ENCODE measurements at regions not wholly inside any gene's neighbourhood (a gene's known extent, or its start where the extent isn't known, plus 50 kb on each side); places are given as distances from the start of the nearest gene placed in this dataset.

DNA sequence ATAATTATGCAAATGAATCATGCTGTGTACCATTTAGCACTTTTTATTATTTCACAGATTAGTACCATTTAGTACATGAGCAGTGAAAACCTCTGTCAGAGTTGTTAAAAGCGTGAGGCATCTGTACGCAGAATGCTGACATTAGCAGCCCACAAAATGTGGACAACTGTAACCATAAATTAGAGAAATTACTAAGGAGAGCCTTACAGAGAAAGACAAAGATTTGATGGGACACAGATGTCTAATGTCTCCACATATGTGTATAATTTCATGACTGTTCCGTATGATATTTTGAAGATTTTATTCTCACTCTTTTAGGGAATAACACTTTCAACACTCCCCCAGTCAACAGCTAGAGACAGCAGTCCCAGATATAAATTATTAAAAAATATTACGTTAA, 414.0 kb upstream of the ANKRD30A start:
- intact Hi-C loops (cut with micrococcal nuclease): no loop called here

DNA sequence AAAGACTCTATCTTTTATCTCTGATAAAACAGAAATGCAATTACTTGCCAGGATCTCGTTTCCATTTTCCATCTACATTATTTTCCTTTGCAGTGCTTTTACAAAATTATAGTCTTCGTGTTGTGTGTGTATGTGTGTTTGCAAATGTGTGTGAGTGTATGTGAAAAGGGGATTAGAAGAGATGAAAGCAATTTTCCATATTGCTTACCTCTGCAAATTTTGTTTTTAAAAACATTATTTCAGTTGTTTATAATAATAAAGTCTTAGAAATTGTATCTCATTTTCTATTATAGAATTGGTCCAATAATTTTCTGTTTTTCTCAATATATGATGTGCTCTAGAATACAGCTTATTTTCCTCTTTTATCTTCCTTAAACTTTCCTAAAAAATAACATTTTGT, 421.3 kb upstream of the ANKRD30A start:
- Mint-ChIP-seq H3K4me3 (no peak overlapping the region), H3K4me1 (ENCODE audit: low read depth) (no peaks in the 10 kb centered on the region), H3K9me3 (peaks cover 2% of the 10 kb centered on the region), H3K36me3 (no peaks in the 10 kb centered on the region), H3K27me3 (no peaks in the 10 kb centered on the region), H3K27ac (no peak overlapping the region)
- ChIA-PET POLR2A (no interaction called here), CTCF (no interaction called here)
- intact Hi-C loops (cut with micrococcal nuclease): no loop called here
- no peak for DNase-seq

More for the DNA sequence above, 414.0 kb upstream of the ANKRD30A start:
- CTCF ChIA-PET: no interaction called here
- no peak for DNase-seq
- Mint-ChIP-seq H3K4me3 (no peak overlapping the region), H3K36me3 (no peaks in the 10 kb centered on the region), H3K9me3 (no peaks in the 10 kb centered on the region), H3K27ac (no peak overlapping the region), H3K27me3 (no peaks in the 10 kb centered on the region), H3K4me1 (ENCODE audit: low read depth) (no peaks in the 10 kb centered on the region)
- POLR2A ChIA-PET: no interaction called here

DNA sequence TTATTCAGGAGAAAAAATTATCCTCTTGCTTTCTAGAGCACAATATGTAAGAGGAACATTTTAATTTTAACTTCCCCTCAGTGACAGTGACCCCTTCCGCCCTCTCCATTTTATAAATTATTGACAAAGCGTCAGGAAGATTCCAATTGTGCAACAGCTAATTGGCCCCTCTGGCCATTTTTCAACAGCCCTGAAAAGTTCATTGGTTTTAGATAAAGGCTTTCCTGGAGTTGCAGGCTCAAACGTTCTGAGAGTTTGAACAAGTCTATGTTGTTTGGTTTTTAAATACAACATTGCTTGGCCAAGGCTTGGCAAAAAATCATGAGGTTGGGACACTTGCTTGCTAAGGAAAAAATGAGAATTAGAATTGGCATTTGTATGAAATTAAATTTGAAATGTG, 422.2 kb upstream of the ANKRD30A start:
- Mint-ChIP-seq H3K36me3 (no peaks in the 10 kb centered on the region), H3K27me3 (no peaks in the 10 kb centered on the region), H3K4me1 (ENCODE audit: low read depth) (no peaks in the 10 kb centered on the region), H3K27ac (no peak overlapping the region), H3K4me3 (no peak overlapping the region), H3K9me3 (peaks cover 2% of the 10 kb centered on the region)
- intact Hi-C loops (cut with micrococcal nuclease): no loop called here
- POLR2A ChIA-PET: no interaction called here
- no peak for DNase-seq
- CTCF ChIA-PET: no interaction called here

DNA sequence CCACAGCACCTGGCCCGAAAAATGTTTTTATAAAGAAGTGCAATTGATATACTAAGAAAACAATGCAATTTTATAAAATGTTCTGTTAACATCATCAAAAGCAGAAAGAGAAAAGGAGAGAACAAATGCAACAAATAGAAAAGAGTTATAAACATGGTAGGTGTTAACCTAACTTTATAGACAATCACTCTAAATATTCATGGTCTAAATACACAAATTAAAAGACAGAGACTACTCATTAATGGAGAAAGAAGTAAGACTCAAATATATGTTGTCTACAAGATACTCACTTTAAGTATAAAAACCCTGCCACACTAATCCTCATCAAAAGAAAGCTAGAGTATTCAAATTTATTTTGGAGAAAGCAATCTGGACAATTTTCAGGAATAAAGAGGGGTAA, 425.3 kb upstream of the ANKRD30A start:
- CTCF ChIA-PET: no interaction called here
- DNase-seq: no peak
- H3K9me3 Mint-ChIP-seq: peaks cover 8% of the 10 kb centered on the region

DNA sequence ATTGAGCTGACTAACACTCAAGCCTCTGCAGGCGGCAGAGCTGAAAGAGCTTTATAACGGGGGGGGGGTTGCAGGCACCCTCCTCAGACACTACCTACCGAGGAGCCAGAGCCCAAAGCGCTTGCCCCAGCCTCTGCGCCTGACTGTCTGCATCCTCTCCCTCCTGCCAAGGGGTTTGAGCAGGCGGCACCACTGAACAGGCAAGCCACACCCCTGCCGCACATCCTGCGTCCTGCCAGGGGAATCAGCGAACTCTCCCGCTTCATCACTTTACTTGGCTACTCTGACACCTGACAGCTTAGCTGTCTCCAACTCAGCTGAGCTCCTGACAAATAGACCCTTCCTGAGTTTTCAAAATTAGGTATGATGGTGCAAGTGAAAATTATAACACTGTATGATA, 432.6 kb upstream of the ANKRD30A start:
- intact Hi-C loops (cut with micrococcal nuclease): no loop called here
- no peaks in the 10 kb centered on the region for H3K36me3 Mint-ChIP-seq
- no peak for DNase-seq
- no peak overlapping the region for H3K27ac Mint-ChIP-seq
- ChIA-PET CTCF (no interaction called here), POLR2A (no interaction called here)
- no peaks in the 10 kb centered on the region for H3K4me1 Mint-ChIP-seq (ENCODE audit: low read depth)
- H3K4me3 Mint-ChIP-seq: no peak overlapping the region
- peaks cover 10% of the 10 kb centered on the region for H3K9me3 Mint-ChIP-seq
- H3K27me3 Mint-ChIP-seq: no peaks in the 10 kb centered on the region

More for the DNA sequence above, 425.3 kb upstream of the ANKRD30A start:
- intact Hi-C loops (cut with micrococcal nuclease): no loop called here
- POLR2A ChIA-PET: no interaction called here
- Mint-ChIP-seq H3K36me3 (no peaks in the 10 kb centered on the region), H3K27me3 (no peaks in the 10 kb centered on the region), H3K4me3 (no peak overlapping the region), H3K27ac (no peak overlapping the region), H3K4me1 (ENCODE audit: low read depth) (no peaks in the 10 kb centered on the region)

DNA sequence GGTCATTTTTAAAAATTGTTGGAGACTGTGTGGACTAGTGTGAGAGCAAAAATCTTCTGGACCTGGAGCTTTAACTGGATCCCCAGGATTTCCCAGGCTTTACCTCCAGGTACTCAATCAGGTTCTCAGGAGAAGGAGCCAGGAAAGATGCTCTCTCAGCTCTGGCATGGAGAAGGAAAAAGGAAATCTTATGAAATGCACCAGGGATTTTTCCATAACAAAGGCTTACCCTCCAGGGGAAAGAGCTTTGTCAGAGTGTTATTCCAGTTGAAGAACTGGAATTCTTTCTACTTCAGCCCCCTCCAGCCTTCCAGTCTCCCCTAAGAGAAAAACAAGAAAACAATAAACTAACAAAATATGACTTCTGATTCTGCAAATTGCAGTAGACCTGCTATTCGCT, 436.7 kb upstream of the ANKRD30A start:
- Mint-ChIP-seq H3K27me3 (no peaks in the 10 kb centered on the region), H3K4me1 (ENCODE audit: low read depth) (no peaks in the 10 kb centered on the region), H3K4me3 (no peak overlapping the region), H3K9me3 (peaks cover 6% of the 10 kb centered on the region), H3K36me3 (no peaks in the 10 kb centered on the region), H3K27ac (no peak overlapping the region)
- CTCF ChIA-PET: interaction anchor here (0.7 kb wide), 1 partner anchor 425 kb away, joined by 3 read pairs; no protein-coding TSS in a partner anchor
- POLR2A ChIA-PET: no interaction called here
- intact Hi-C loops (cut with micrococcal nuclease): no loop called here
- no peak for DNase-seq

DNA sequence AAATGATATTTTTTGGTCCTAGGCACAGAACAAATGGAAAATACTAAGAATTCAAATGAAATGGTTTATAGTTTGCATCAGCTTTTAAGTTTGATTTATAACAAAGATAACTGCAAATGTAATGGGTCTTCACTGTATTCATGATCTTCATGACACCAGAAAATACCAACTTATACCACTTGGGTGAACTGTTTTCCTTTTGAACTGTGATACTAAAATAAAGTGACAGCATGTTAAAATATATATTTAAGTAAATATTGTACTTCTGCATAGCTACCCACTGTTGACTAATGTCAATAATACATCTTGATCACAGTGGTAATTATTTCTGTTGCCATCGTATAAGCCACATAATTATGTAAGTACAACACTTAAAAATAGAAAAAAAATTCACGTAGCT, 442.0 kb upstream of the ANKRD30A start:
- Mint-ChIP-seq H3K27me3 (no peaks in the 10 kb centered on the region), H3K36me3 (no peaks in the 10 kb centered on the region), H3K9me3 (peaks cover 4% of the 10 kb centered on the region), H3K27ac (no peak overlapping the region), H3K4me3 (no peak overlapping the region), H3K4me1 (ENCODE audit: low read depth) (no peaks in the 10 kb centered on the region)
- intact Hi-C loops (cut with micrococcal nuclease): no loop called here
- ChIA-PET CTCF (no interaction called here), POLR2A (no interaction called here)
- DNase-seq: no peak

DNA sequence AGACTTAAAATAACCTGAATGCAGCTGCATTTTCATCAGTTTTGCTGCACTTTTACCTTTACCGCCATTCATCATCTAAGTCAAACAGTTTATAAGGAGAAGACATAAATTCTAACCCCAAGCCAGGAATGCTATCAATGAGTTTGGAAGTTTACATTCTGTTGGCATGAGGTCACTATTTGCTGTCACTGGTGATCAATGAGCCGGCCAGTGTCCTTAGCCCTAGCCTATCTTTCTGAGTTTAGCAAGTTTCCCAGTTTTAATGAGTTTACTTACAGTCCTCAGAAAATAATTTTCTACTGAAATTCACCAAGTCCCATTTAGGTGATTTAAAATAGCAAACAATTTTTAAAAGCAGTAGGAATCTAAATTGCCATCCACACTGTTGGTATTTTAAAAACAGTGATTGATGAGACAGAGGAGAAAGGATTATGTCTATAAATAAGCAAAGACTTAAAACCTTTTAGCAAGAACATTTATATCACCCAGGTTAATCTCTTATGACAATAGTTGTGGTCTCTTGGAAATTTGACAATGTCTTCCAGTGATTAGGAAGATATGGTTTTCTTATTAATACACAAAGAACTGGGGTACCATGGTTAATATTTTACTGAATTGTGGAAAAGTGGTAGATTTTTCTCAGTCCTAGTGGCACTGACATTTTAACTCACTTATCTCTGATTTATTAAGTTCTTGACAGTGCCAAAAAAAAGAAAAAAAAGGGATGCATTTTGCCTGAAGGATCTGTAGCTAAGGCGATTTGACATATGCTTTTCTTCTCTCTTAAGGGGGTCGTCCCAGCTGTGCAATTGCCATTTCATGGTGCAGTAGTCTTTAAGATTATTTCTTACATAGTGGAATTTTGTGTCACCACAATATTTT, 443.4 kb upstream of the ANKRD30A start:
- Mint-ChIP-seq H3K4me1 (ENCODE audit: low read depth) (no peaks in the 10 kb centered on the region), H3K27ac (no peak overlapping the region), H3K27me3 (no peaks in the 10 kb centered on the region), H3K9me3 (no peaks in the 10 kb centered on the region), H3K36me3 (no peaks in the 10 kb centered on the region), H3K4me3 (no peak overlapping the region)
- CTCF ChIA-PET: no interaction called here
- intact Hi-C loops (cut with micrococcal nuclease): no loop called here
- POLR2A ChIA-PET: no interaction called here
- no peak for DNase-seq

DNA sequence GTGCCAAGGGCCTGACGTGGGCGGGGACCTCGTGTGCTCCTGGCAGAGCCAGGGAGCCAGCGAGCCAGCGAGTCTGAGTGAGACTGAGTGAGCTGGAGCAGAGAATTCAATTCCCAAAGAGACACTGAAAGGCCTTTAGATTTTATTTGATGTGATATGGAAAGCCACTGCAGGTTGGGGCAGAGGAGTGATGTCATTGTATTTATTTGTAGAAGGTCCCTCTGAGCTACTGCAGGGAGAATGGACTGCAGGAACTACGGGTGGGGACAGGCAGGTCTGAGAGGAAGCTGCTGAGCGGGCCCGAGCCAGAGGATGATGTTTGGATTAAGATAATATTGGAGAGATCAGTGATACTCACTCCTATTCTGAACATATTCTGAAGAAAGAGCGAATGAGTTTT, 445.8 kb upstream of the ANKRD30A start:
- POLR2A ChIA-PET: no interaction called here
- intact Hi-C loops (cut with micrococcal nuclease): no loop called here
- no peak overlapping the region for H3K4me3 Mint-ChIP-seq
- no peak overlapping the region for H3K27ac Mint-ChIP-seq
- no peaks in the 10 kb centered on the region for H3K27me3 Mint-ChIP-seq
- CTCF ChIA-PET: no interaction called here
- DNase-seq: no peak
- no peaks in the 10 kb centered on the region for H3K36me3 Mint-ChIP-seq
- H3K4me1 Mint-ChIP-seq (ENCODE audit: low read depth): no peaks in the 10 kb centered on the region
- H3K9me3 Mint-ChIP-seq: peaks cover 3% of the 10 kb centered on the region

DNA sequence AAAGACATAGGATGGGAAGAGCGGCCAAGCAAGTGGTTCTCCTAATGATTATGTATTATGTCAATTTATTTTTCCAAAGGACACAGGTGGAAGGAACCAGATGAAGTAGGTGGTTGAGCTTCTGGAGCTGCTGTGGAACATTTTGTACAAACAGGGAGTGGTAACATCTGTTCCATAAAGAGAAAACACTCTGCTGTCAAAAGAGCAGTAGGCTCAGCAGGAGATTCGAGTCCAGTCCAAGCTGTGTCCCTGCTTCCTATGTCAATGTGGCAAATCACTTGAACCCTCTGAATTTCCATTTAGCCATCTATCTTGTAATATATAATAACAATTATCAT, 448.0 kb upstream of the ANKRD30A start:
- Mint-ChIP-seq H3K4me3 (no peak overlapping the region), H3K9me3 (peaks cover 3% of the 10 kb centered on the region)

DNA sequence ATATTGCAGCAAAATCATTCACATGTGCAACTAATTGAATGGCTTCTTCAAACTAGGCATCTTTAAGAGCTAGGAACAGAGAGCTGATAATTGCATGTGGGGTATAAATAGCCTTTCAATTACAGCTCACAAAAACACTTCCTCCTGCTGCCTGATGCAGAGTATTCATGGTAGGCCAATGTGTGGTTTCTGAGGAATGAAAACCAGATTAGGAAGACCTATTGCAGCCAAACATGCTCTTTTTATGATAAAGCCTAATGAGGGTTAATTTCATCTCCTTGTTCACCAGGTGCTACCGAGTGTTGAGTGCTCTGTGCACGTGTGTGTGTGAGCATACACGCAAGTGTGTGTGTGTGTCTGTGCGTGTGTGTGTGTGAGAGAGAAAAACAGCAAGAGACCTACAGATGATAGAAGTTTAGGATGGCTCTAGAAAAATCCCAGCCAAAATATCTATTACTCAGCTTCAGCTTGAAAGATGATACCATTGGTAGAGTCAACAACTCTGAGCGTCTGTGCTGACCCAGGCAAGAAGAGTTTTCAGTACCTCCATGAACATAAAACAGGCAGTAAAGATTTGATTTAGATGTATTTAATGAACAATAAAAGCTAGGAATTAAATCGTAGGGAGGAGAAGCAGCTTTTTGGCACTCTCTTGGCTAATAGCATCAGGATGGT, 448.5 kb upstream of the ANKRD30A start:
- intact Hi-C loops (cut with micrococcal nuclease): no loop called here
- ChIA-PET POLR2A (no interaction called here), CTCF (no interaction called here)
- H3K4me1 Mint-ChIP-seq (ENCODE audit: low read depth): no peaks in the 10 kb centered on the region
- H3K9me3 Mint-ChIP-seq: peaks cover 3% of the 10 kb centered on the region
- DNase-seq: no peak
- no peaks in the 10 kb centered on the region for H3K27me3 Mint-ChIP-seq
- H3K36me3 Mint-ChIP-seq: no peaks in the 10 kb centered on the region
- H3K4me3 Mint-ChIP-seq: no peak overlapping the region
- no peak overlapping the region for H3K27ac Mint-ChIP-seq

More for the DNA sequence above, 448.0 kb upstream of the ANKRD30A start:
- DNase-seq: no peak
- Mint-ChIP-seq H3K4me1 (ENCODE audit: low read depth) (no peaks in the 10 kb centered on the region), H3K27me3 (no peaks in the 10 kb centered on the region), H3K36me3 (no peaks in the 10 kb centered on the region), H3K27ac (no peak overlapping the region)
- intact Hi-C loops (cut with micrococcal nuclease): no loop called here
- ChIA-PET CTCF (no interaction called here), POLR2A (no interaction called here)

DNA sequence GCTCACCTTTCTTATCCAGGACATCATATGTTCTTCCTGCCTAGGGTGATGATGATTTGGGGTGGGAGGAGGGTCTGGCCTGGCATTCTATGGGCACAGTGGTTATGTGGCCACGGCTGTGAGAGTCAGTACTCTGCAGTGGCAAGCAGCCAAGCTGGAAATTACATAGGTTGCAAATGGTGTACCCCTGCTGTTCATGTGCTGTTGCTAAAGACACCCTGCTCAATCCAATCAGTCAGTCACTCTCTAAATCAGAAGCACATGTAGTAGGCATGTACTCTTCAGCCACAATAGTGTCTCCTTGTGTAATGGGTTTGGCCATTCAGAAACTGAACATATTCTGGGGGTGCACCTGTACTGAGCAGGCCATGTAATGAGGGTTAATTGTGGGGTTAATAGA, 449.1 kb upstream of the ANKRD30A start:
- Mint-ChIP-seq H3K9me3 (peaks cover 3% of the 10 kb centered on the region), H3K36me3 (no peaks in the 10 kb centered on the region), H3K27me3 (no peaks in the 10 kb centered on the region), H3K4me1 (ENCODE audit: low read depth) (no peaks in the 10 kb centered on the region), H3K27ac (no peak overlapping the region), H3K4me3 (no peak overlapping the region)
- ChIA-PET CTCF (no interaction called here), POLR2A (no interaction called here)
- DNase-seq: no peak
- intact Hi-C loops (cut with micrococcal nuclease): no loop called here

DNA sequence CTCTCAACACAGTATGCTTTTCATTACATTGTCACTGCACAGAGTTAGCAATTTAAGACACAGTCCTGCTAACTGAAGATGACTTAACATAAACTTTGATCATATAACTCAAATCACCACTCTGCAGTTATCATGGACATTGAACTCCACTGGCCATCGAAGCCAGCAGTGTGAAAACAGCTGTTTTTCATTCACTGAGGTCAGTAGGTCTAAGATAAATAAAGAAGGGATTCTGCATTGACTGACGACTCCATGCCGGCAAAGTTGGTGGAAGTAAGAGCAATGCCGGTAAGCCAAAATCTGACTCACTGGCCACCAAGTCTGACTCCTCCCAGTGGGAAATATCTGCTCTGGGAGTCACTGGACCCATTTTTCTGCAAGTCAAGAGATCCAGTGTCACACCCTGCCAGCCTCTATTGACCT, 449.9 kb upstream of the ANKRD30A start:
- Mint-ChIP-seq H3K9me3 (peaks cover 3% of the 10 kb centered on the region), H3K27me3 (no peaks in the 10 kb centered on the region), H3K27ac (no peak overlapping the region), H3K36me3 (no peaks in the 10 kb centered on the region), H3K4me3 (no peak overlapping the region), H3K4me1 (ENCODE audit: low read depth) (no peaks in the 10 kb centered on the region)
- DNase-seq: no peak
- ChIA-PET POLR2A (no interaction called here), CTCF (no interaction called here)
- intact Hi-C loops (cut with micrococcal nuclease): no loop called here

Measured in activated CD4-positive, alpha-beta memory T cell treated with anti-CD3 and anti-CD28 coated beads for 36 hours (primary cell).